ENCODE measurements at regions not wholly inside any gene's neighbourhood (a gene's known extent, or its start where the extent isn't known, plus 50 kb on each side); places are given as distances from the start of the nearest gene placed in this dataset.

DNA sequence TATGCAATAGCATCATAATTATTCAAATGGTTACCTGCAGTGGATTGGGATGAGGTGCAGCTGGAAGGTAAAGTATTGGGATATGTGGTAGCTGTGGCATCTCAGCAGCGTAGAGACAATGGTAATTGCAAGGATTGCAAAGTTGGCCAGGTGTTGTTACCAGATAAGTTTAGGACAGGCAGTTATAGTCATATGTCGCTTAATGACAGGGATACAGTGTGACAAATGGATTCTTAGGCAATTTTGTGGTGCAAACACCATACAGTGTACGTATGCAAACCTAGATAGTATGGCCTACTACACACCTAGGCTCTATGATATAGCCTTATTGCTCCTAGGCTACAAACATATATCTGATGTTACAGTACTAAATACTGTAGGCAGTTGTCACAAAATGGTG, 163.5 kb upstream of the LYZL2 start:
- in situ Hi-C loops (cut with MboI; ENCODE audit: low sequenced_read_pairs) = no loop called here

DNA sequence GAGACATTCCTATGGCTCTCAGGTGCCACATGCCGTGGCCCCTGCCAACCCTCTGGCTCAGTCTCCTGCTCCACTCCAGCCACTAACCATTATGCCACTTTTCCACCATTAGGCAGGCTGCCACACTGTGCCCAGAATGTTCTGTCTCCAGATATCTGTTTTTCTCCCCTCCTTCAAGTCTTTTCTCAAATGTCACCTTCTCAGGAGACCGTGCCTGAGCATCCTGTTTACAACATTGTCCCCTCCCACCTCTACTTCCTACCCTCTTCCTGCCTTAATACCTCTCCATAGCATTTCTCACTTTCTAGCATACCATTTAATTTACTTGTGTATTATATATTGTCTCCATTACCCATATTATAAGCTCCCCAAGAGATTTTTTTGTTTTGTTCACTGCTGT, 162.5 kb upstream of the LYZL2 start:
- in situ Hi-C loops (cut with MboI; ENCODE audit: low sequenced_read_pairs) = no loop called here

DNA sequence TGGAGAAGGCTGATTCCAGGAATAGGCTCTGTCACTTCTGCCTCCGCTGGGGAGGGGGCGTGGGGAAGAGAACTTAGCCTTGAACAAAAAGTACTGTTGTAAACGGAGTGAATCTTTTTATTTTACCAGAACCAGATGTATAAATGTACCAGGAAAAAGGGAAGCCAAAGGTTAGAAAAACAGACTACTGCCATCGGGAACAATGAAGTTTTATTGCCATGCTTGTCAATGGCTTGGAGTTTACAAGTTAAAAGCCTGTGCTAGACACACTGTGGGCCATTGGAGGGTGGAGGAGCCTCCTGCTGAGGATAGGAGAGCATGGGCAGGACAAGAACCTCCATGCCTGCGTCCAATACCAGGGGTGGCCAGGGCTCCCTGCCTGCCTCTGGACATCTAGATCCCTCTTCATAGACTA, 161.7 kb upstream of the LYZL2 start:
- in situ Hi-C loops (cut with MboI; ENCODE audit: low sequenced_read_pairs) = no loop called here

DNA sequence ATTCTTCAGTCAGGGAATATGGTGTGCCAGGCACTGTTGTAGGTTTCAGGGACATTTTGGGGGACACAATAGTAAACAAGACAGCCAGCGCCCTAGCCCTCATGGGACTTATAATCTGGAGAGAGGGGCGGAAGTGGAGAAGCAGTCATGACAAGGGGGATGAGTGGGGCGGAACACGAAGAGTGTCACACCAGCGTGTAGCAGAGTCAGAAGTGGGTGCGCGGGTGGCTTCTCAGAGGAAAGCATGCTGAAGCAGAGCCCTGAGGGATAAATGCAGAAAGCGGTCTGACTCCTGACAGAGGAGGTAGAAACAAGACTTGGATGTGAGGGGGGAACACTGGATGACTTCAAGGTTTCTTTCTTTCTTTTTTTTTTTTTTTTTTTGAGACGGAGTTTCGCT, 160.3 kb upstream of the LYZL2 start:
- in situ Hi-C loops (cut with MboI; ENCODE audit: low sequenced_read_pairs) = no loop called here

DNA sequence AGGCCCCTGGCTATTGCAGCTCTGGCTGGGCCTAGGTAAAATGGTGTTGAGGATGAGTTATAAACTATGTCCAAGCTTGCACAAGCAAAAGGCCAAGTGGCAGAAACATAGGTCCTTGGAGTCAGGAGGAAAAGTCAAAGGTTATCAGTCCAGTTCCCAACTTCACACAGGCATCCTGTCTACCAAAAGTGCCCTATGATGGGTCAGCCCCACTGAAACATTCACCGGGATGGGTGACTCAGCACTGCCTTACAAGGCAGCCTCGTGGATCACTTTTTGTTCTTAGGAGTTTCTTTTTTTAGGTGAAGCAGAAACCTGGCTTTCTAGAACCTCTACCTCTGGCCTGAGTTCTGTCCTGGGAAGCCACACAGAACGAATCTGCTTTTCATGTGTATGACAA, 158.8 kb upstream of the LYZL2 start:
- in situ Hi-C loops (cut with MboI; ENCODE audit: low sequenced_read_pairs) = no loop called here

DNA sequence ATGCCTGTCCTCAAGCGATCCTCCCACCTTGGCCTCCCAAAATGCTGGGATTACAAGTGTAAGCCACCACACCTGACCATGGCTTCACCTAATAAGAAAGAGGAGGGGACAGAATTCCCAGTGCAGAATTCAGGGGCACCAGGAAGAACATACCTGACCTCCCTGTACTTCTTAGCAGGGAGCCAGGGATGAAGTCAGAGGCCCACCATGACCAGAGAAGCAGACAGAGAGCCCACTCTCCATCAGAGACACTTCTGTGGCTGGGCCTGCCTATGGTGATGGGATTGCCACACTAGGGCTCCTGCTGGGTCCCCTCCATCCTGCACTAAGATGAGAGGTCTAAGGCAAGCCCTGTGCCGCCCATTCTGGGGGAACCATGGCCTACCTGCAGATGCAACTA, 157.4 kb upstream of the LYZL2 start:
- in situ Hi-C loops (cut with MboI; ENCODE audit: low sequenced_read_pairs) = no loop called here

DNA sequence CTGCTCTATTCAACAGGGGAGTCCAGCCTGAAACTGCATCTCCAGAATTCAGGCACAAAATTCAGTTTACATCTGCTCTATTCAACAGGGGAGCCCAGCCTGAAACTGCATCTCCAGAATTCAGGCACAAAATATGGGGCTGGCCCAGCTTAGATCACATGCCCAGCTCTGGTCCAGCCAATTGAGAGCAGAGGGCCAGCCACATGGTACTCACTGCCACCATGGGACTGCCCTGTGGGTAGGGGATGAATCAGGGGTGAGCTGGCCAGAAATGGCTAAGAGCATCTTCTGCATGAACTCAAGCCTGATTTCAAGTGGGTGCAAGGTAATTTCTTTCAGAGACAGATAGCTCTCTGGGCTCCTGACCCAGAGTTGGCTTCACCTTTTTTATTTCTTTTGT, 156.6 kb upstream of the LYZL2 start:
- in situ Hi-C loops (cut with MboI; ENCODE audit: low sequenced_read_pairs) = no loop called here

DNA sequence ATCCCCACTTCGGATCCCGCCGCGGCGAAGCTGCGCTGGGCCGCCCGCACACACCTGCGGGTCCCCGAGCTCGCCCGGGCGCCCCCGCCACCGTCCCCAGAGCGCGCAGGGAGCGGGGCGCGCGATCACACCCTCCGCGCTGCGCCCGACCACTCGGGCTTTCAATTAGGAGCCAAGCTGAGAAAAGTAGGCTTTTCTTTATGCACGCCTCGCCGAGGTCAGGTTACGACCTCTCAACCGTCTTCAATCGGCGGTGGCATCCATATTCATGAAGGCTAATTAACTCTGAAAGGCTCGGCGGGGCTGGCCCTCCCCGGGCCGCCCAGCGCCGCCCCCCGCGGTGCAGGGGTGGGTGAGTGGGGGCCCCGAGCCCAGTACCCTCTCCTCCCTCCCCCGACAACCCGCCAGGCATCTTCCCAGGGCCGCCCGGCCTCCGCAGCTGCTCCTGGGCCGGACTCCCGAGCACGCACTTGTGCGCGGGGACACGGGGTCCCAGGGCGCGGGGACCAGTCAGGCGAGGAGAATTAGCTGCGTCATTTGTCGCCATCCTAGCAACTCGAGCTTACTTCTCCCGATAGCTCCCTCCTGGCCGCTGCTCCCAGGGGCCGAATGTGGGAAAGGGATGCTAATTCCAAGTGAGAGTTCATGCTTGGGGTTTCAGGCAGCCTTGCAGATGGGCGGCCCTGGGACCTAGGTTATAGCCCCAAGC, 155.5 kb upstream of the LYZL2 start:
- in situ Hi-C loops (cut with MboI; ENCODE audit: low sequenced_read_pairs) = no loop called here

DNA sequence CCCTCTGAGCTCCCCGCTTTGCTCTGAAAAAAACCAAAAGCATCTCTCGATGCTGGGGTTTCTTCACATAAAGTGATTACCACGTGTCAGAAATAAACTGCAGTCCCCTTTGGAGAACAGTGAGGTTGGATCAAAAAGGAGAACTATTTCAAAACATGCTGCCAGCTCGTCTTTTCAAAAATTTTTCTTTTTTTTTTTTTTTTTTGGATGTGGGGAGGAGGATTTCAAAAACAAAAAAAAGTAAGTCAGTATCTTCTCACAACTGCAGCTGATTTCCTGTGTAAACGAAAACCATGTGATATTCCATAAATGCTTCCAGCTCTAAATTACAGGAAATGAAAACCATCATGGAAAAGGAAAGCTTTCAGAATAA, 155.0 kb upstream of the LYZL2 start:
- in situ Hi-C loops (cut with MboI; ENCODE audit: low sequenced_read_pairs) = no loop called here

DNA sequence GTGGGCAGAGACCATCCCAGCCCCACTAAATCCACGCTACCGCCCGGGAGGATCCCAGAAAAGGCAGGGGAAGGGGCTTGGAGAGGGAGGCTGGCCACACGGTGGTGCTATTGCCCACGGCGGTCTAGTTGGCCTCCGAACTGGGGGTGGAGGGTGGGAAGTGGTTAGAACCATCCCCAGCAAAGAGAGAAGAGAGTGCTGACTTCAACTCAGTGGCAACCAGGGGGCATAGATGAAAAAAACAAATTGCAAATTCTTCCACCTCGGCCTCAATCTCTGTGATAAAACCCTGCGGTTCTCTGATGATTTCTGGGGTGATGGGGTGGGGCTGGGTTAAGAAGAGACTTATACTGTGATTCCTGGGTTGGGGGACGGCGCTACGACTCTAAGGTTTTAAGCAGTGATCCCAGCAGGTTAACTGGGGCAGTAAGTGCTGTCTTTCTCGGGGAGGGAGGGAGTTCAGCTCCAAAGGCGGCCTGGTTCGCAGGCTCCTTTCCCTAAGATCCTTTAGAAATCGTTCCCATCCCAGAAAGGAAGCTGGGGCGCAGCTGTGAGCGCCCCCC, 154.5 kb upstream of the LYZL2 start:
- in situ Hi-C loops (cut with MboI; ENCODE audit: low sequenced_read_pairs) = no loop called here

DNA sequence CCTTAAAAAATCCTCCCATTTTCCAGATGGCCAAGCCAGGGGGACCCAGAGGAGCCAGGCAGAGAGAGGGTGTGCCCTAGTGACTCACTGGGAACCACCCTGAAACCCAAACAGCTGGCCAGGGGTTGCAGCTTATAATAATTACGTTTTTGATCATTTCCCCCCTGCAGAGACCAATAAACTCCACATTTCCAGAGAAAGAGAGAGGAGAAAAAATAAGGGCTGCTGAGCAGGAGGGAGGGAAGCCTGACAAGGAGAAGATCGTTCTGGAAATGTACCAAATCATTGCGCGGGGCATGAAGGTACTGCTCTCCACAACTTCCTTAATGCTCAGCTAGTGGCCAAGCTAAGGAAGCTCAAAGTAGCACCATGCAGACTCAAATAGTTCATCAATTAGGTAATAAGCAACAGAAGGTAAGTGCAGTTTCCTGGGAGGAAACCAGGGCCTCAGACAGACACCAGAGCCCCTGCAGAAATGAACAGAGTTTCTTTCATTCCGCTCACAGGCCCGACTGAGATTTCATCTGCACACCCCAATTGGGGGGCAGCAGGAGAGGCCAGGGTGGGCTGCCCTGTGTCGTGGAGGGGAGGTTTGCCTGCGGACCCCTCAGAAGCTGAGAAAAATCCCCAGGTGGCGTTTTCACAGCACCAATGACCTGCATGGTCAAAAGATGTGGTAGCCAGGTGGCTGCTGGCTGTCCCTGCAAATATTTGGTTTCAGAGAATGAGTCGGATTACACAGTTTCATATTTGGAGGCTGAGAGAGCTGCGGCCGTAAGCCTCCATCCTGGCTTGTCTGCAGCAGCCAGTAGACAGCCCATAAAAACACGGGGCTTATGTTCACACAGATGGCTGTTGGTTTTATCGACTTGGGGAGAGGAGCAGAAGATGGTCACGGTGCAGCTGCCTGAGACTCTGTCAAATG, 153.2 kb upstream of the LYZL2 start:
- in situ Hi-C loops (cut with MboI; ENCODE audit: low sequenced_read_pairs) = no loop called here

DNA sequence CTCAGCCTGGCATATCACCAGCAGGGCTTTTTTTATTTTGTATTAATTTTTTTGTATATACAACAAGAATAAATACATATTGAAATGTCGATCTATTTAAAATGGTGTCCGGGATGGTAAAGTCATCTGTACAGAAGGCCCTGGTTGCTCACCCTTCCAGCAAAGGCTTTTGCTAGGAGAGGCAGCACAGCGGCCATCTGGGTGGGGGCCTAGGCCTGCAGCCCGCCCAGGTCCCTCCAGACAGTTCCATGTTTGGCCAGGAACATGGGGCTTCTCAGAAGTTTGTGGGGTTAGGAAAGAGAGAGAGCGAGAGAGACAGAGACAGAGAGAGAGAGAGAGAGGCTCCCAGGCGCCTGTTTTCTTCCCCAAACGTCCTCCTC, 152.6 kb upstream of the LYZL2 start:
- in situ Hi-C loops (cut with MboI; ENCODE audit: low sequenced_read_pairs) = no loop called here

DNA sequence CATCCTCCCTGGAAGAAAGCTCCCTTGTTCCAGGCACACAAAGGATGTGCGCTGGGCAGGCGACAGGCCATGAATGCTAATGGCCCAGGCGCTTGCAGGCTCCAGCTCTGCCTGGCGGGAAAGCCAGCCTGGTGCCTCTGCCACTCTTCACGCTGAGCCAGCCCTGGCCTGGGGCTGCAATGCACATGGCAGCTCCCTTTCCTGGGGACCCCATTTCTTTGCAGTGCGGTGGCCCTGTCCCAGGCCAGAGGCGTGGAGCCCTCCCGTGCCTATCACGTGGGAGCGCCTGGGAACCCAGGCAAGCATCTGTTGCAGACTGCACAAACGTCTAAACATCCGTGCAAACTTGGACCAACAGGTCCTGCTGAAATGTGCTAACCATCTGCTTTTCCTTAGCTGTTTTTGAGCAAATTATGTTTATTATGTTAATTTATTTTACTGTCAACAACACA, 152.1 kb upstream of the LYZL2 start:
- in situ Hi-C loops (cut with MboI; ENCODE audit: low sequenced_read_pairs) = no loop called here

DNA sequence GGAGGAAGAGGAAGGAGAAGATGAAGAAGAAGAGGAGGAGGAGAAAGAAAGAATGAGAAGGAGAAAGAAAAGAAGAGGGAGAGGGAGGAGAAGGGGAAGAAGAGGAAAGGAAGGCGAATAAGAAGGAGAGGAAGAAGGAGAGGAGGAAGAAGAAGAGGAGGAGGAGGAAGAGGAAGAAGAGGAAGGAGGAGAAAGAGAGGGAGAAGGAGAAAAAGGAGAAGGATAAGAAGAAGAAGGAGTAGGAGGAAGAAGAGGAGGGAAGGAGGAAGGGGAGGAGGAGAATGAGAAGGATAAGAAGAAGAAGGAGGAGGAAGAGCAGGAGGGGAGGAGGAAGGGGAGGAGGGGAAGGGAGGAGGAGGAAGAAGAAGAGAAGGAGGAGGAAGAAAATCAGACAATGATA, 149.2 kb upstream of the LYZL2 start:
- in situ Hi-C loops (cut with MboI; ENCODE audit: low sequenced_read_pairs) = no loop called here

DNA sequence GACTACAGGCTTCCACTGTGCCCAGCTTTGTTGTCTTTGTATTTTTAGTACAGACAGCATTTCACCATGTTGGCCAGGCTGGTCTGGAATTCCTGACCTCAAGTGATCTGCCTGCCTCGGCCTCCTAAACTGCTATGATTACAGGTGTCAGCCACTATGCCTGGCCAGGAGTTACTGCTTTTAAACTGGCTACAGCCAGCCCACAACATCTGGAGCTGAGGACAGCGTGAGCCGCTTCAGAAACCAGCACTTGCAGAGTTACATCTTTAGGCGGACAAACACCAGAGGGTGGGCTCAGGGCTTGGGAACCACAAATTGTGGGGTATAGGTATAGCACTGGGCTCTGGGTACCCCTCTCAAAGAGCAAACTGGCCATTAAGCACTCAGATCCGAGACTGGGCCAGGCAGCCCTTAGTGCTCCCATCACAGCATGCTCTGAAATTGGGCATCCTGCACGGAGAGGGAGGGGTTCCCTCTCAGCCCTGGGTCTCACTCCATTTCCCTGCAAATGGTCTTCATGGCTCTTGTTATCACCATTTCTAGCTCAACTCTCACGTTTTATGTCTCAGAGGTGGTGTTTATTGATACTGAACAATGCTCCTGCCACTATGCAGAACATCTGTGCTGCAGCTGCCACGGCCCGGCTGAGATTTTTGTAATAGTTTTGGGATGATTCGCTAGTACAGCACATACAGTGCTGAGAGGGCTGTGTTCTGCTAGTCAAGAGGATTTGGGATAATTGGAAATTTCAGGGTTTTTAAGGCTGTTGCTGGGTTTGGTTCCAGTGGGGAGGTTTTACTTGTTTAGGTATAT, 146.4 kb upstream of the LYZL2 start:
- in situ Hi-C loops (cut with MboI; ENCODE audit: low sequenced_read_pairs) = no loop called here

DNA sequence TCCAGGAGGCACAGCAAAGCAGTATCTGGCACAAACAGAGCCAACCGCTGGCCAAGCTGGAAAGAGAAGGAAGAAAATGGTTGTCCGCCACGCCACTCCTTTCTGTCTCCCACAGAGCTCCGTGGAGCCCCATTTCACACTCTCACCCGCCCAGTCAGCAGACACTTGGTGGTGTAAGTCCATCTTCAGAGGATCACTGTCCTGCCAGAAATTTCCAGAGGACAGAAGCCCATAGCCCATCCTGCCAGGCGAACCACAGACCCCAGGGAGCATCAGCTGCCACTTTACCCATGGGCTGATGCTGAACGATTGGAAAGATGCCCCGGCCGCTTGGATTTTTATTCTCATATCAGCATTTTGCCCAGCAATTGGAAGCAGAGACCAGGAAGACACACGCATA, 144.7 kb upstream of the LYZL2 start:
- in situ Hi-C loops (cut with MboI; ENCODE audit: low sequenced_read_pairs) = loop anchor here (25.0 kb wide), 2 partner anchors 713 to 1013 kb away; no protein-coding TSS in a partner anchor

DNA sequence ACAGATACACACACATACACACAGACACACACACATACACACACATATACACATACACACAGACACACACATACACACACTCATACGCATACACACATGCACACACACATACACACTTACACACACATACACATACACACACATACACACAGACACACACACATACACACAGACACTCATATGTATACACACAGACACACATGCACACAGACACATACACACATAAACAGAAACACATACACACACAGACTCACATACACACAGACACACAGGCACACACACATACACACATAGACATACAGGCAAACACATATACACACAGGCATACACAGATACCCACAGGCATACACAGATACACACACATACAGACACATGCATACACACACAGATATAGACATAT, 143.9 kb upstream of the LYZL2 start:
- in situ Hi-C loops (cut with MboI; ENCODE audit: low sequenced_read_pairs) = loop anchor here (25.0 kb wide), 2 partner anchors 714 to 1014 kb away; no protein-coding TSS in a partner anchor

DNA sequence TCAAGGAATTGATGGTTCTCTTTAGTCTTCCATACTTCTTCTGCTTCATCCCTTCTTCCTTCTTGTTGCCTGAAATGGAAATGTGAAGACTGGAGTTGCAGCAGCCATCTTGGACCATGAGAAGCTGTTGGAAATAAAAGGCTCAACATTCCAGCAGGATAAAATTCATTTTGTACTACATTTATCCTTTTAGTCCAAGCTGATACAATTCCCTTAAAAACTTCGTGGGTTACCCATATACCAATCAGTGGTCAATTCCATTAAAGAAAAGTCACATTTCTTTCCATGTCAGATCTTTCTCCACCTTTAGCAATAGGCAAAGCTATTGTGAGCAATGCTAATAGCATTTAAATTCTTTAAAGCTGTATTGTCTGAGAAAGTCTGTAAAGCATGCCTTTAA, 141.3 kb upstream of the LYZL2 start:
- in situ Hi-C loops (cut with MboI; ENCODE audit: low sequenced_read_pairs) = loop anchor here (25.0 kb wide), 2 partner anchors 716 to 1016 kb away; no protein-coding TSS in a partner anchor

DNA sequence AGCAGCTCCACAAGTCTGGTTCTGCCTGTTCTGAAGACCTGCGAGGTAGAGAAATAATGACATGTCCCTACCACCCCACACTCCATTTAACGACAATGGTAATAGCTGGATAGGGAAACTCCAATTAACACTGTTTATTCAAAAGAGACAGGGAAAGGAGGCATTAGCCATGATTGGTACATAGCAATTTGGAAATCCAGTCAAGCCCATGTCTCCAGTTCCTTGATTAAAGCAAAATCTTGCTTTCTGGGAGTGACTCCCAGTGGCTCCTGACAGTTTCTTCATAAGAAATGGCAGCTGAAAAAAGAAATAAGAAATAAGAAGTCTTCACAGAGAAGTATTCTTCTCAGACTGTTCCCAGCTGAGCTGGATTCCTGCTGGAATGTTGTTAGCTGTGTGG, 140.7 kb upstream of the LYZL2 start:
- in situ Hi-C loops (cut with MboI; ENCODE audit: low sequenced_read_pairs) = loop anchor here (25.0 kb wide), 2 partner anchors 717 to 1017 kb away; no protein-coding TSS in a partner anchor

DNA sequence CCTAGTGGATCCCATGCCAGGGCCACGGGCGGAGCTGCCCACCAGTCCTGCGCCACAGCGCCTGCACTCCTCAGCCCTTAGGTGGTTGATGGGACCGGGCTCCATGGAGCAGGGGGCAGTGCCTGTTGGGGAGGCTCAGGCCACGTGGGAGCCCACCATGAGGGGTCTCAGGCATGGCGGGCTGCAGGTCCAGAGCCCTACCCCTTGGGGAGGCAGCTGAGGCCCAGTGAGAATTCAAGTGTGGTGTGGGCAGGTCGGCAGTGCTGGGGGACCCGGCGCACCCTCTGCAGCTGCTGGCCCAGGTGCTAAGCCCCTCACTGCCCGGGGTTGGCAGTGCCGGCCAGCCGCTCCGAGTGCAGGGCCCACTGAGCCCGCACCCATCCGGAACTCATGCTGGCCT, 139.8 kb upstream of the LYZL2 start:
- in situ Hi-C loops (cut with MboI; ENCODE audit: low sequenced_read_pairs) = loop anchor here (25.0 kb wide), 2 partner anchors 718 to 1018 kb away; no protein-coding TSS in a partner anchor

DNA sequence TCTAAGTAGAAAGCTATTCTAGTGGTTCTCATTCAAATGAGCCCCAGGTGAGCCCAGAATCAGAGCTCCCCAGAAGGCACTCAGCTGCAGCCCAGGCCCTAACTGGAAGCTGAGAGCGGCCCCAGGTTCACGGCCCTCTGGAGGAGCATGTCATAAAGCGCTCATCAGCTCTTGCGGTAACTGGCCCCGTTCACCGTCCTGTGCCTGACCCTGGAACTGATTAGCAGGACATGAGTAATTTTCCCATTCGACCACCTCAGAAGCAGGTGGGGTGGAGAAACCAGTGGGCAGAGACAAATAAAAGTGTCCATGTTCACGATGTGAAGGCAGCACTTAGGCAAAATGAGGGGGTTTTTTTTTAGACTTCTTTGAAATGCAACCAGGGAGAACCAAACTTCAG, 136.1 kb upstream of the LYZL2 start:
- in situ Hi-C loops (cut with MboI; ENCODE audit: low sequenced_read_pairs) = loop anchor here (25.0 kb wide), 2 partner anchors 722 to 1022 kb away; no protein-coding TSS in a partner anchor

Data from HL-60/S4 treated with phorbol 12-myristate 13-acetate at 8.2 ng/mL for 4 days and 3 days (cell line).